GM21529 (cell line): ENCODE measurements at regions not wholly inside any gene's neighbourhood (a gene's known extent, or its start where the extent isn't known, plus 50 kb on each side); places are given as distances from the start of the nearest gene placed in this dataset.
"Not testable (repeated sequence)": the region's sequence is repeated elsewhere in the genome, so short reads cannot be mapped to it uniquely, and the experiment has no call there.

Experiments
- ATAC-seq: cut with Tn5 transposase; IDR thresholded peaks from one replicate; pipeline ENCODE4 v1.9.1; 2021; ENCODE audit not compliant: unreplicated experiment

- no peak for ATAC-seq
Observed at GRCh38 chr17:31631766-31632165, 227.3 kb downstream of the COPRS start.

GRCh38 chr17:31630866-31631265 lies 228.2 kb downstream of the COPRS start:
- ATAC-seq = not testable (repeated sequence)

GRCh38 chr17:31629696-31630470 lies 229.2 kb downstream of the COPRS start:
- no peak for ATAC-seq

- no peak for ATAC-seq
Observed at GRCh38 chr17:31627960-31628359, 231.1 kb downstream of the COPRS start.

- no peak for ATAC-seq
Observed at GRCh38 chr17:31623990-31624389, 232.5 kb downstream of the RAB11FIP4 start.

- ATAC-seq = no peak
Observed at GRCh38 chr17:31622500-31622899, 231.0 kb downstream of the RAB11FIP4 start.

- ATAC-seq = no peak
Observed at GRCh38 chr17:31621566-31621965, 230.1 kb downstream of the RAB11FIP4 start.

- ATAC-seq = not testable (repeated sequence)
Observed at GRCh38 chr17:31611053-31611452, 219.6 kb downstream of the RAB11FIP4 start.

GRCh38 chr17:31609996-31610910 lies 218.8 kb downstream of the RAB11FIP4 start:
- no peak for ATAC-seq

GRCh38 chr17:31609331-31609730 lies 217.9 kb downstream of the RAB11FIP4 start:
- no peak for ATAC-seq

GRCh38 chr17:31608659-31609254 lies 217.3 kb downstream of the RAB11FIP4 start:
- ATAC-seq = no peak

GRCh38 chr17:31605761-31606160 lies 214.3 kb downstream of the RAB11FIP4 start:
- no peak for ATAC-seq

- no peak for ATAC-seq
Observed at GRCh38 chr17:31604936-31605335, 213.5 kb downstream of the RAB11FIP4 start.

- ATAC-seq = not testable (repeated sequence)
Observed at GRCh38 chr17:31600144-31600543, 208.7 kb downstream of the RAB11FIP4 start.

GRCh38 chr17:31598921-31599571 lies 207.6 kb downstream of the RAB11FIP4 start:
- no peak for ATAC-seq

GRCh38 chr17:31598399-31598782 lies 206.9 kb downstream of the RAB11FIP4 start:
- ATAC-seq = no peak

GRCh38 chr17:31597646-31598398 lies 206.3 kb downstream of the RAB11FIP4 start:
- no peak for ATAC-seq

GRCh38 chr17:31596382-31597323 lies 205.2 kb downstream of the RAB11FIP4 start:
- peak; percentile 83 for ATAC-seq

- ATAC-seq = no peak
Observed at GRCh38 chr17:31595666-31596381, 204.3 kb downstream of the RAB11FIP4 start.
